Body of pancreas (tissue), 4 donors: ENCODE measurements at regions not wholly inside any gene's neighbourhood (a gene's known extent, or its start where the extent isn't known, plus 50 kb on each side); places are given as distances from the start of the nearest gene placed in this dataset.

ENCODE experiments used
- POLR2A ChIP-seq, 3 donors: fragments of 450-650 bp; IDR thresholded peaks; one replicate each; pipeline ENCODE4 v1.6.1; 2016; ENCODE audit warnings: antibody characterized with exemption in 3 of 3, mild to moderate bottlenecking in 2 of 3
- TF ChIP-seq, protein P1 (sequence below), 7 experiments: fragments of 450-650 bp in 4 of 7; fragments of 200-600 bp in 3 of 7; sonication (generic) in 3 of 7; IDR thresholded peaks; one replicate each; pipeline ENCODE4 v1.5.1; 2016 to 2019; ENCODE audit warnings: antibody characterized with exemption in 7 of 7

DNA sequence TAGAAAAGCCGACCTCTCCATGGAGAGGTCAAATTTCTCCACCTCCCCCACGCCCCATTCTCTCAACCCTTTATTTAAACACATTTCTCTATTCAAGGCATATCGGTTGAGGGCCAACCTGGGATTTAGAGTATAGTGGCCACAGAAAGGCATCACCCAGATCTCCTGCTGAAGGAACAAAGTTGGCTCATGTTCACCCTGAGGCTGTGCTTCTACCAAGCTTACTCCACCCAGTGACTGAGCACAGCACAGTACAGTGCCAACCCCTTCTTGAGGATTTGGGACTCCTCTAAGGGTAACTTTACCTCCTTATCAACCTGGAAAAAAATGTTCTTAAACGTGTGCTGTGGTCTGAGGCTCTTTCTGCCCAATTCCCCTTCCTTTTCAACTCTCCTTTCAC lies 94.0 kb downstream of the CMC2 start:
- TF ChIP-seq, protein P1, sequence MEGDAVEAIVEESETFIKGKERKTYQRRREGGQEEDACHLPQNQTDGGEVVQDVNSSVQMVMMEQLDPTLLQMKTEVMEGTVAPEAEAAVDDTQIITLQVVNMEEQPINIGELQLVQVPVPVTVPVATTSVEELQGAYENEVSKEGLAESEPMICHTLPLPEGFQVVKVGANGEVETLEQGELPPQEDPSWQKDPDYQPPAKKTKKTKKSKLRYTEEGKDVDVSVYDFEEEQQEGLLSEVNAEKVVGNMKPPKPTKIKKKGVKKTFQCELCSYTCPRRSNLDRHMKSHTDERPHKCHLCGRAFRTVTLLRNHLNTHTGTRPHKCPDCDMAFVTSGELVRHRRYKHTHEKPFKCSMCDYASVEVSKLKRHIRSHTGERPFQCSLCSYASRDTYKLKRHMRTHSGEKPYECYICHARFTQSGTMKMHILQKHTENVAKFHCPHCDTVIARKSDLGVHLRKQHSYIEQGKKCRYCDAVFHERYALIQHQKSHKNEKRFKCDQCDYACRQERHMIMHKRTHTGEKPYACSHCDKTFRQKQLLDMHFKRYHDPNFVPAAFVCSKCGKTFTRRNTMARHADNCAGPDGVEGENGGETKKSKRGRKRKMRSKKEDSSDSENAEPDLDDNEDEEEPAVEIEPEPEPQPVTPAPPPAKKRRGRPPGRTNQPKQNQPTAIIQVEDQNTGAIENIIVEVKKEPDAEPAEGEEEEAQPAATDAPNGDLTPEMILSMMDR (IDR thresholded peaks at IDR 0.05), result no peak
- no peak for TF ChIP-seq POLR2A (IDR thresholded peaks at IDR 0.05)
